H1 (cell line): ENCODE measurements at regions not wholly inside any gene's neighbourhood (a gene's known extent, or its start where the extent isn't known, plus 50 kb on each side); places are given as distances from the start of the nearest gene placed in this dataset.

Experiments
- CTCF ChIA-PET: fragments of 300-600 bp; sonication (Branson Sonifier 250); formaldehyde crosslinking; loops from one replicate; lab custom pipeline; 2021; ENCODE audit not compliant: partially characterized antibody; lab: Charles Lee
- POLR2A ChIA-PET: fragments of 300-600 bp; sonication (Branson Sonifier 250); formaldehyde crosslinking; loops from one replicate; lab custom pipeline; 2021; ENCODE audit warnings: inconsistent platforms; ENCODE audit not compliant: partially characterized antibody; lab: Charles Lee
- DNase-seq, 2 experiments: peaks; one replicate each; pipeline versions ENCODE4 v3.0.0 to v3.0.0-alpha.2; 2010 to 2022; ENCODE audit warnings: low spot score in 2 of 2, low read depth in 1 of 2, mixed read lengths in 1 of 2
- FAIRE-seq: peaks from 2 replicates; lab custom pipeline; 2011; peaks lifted over from hg19 to GRCh38; lab: Jason Lieb, UNC
- H2AFZ ChIP-seq: 2 replicates; pipeline ENCODE4 v1.8.1; 2012; ENCODE audit warnings: low read length, inconsistent platforms
- H2AK5ac ChIP-seq: 2 replicates; pipeline ENCODE4 v1.6.1; 2013; ENCODE audit warnings: low read depth, low read length
- H2BK120ac ChIP-seq: replicated peaks from 2 replicates; pipeline ENCODE3; 2013; ENCODE audit warnings: low read depth, low read length, inconsistent platforms
- H2BK12ac ChIP-seq: 2 replicates; pipeline ENCODE4 v1.6.1; 2013; ENCODE audit warnings: low read depth, low read length
- H2BK15ac ChIP-seq: 2 replicates; pipeline ENCODE4 v1.6.1; 2013; ENCODE audit warnings: low read length
- H2BK20ac ChIP-seq: 2 replicates; pipeline ENCODE4 v1.6.1; 2013; ENCODE audit warnings: low read length
- H2BK5ac ChIP-seq: 2 replicates; pipeline ENCODE4 v1.6.1; 2013; ENCODE audit warnings: low read depth, low read length
- H3K14ac ChIP-seq: 2 replicates; pipeline ENCODE4 v1.6.1; 2013; ENCODE audit warnings: inconsistent platforms; ENCODE audit not compliant: insufficient read length
- H3K18ac ChIP-seq: 2 replicates; pipeline ENCODE4 v1.6.1; 2013; ENCODE audit warnings: low read length; ENCODE audit errors: extremely low read depth
- H3K23ac ChIP-seq: 2 replicates; pipeline ENCODE4 v1.6.1; 2013; ENCODE audit warnings: inconsistent platforms; ENCODE audit not compliant: insufficient read length
- H3K23me2 ChIP-seq: 2 replicates; pipeline ENCODE4 v1.6.1; 2013; ENCODE audit warnings: low read depth, low read length
- H3K27ac ChIP-seq: 2 replicates; pipeline ENCODE4 v1.6.1; 2011; ENCODE audit warnings: low read depth, low read length, inconsistent platforms
- H3K27me3 ChIP-seq, 4 experiments: replicated peaks in 1 of 4; 1 replicate in 1 of 4; 2 replicates in 3 of 4; pipeline versions ENCODE4 v1.6.1 to v1.8.1; 2011 to 2013; ENCODE audit warnings: low read length in 3 of 4, mild to moderate bottlenecking in 3 of 4, inconsistent platforms in 2 of 4, mixed read lengths in 2 of 4, moderate library complexity in 1 of 4; ENCODE audit not compliant: control insufficient read depth in 3 of 4, insufficient read depth in 3 of 4; ENCODE audit errors: extremely low read depth in 1 of 4
- H3K36me3 ChIP-seq, 4 experiments: 2 replicates each; pipeline versions ENCODE4 v1.6.1 to v1.8.1; 2011 to 2013; ENCODE audit warnings: mild to moderate bottlenecking in 4 of 4, low read length in 3 of 4, moderate library complexity in 2 of 4, control low read depth in 1 of 4, inconsistent platforms in 1 of 4; ENCODE audit not compliant: insufficient read depth in 4 of 4, control insufficient read depth in 2 of 4
- H3K4ac ChIP-seq: replicated peaks from 2 replicates; pipeline ENCODE3; 2013; ENCODE audit warnings: low read length, low read depth, mixed read lengths, inconsistent platforms; ENCODE audit not compliant: insufficient read length
- H3K4me1 ChIP-seq, 4 experiments: replicated peaks in 1 of 4; 1 replicate in 1 of 4; 2 replicates in 3 of 4; pipeline versions ENCODE4 v1.6.1 to v1.8.1; 2011 to 2013; ENCODE audit warnings: low read length in 3 of 4, inconsistent platforms in 2 of 4, mixed read lengths in 1 of 4; ENCODE audit not compliant: insufficient read depth in 4 of 4, control insufficient read depth in 3 of 4
- H3K4me2 ChIP-seq, 2 experiments: 2 replicates each; pipeline versions ENCODE4 v1.6.1 to v1.8.1; 2011 to 2013; ENCODE audit warnings: low read depth in 2 of 2, low read length in 2 of 2, control low read depth in 1 of 2, inconsistent platforms in 1 of 2, mild to moderate bottlenecking in 1 of 2; ENCODE audit not compliant: insufficient read depth in 1 of 2
- H3K4me3 ChIP-seq, 4 experiments: fragments of 200-600, 300-600 bp in 1 of 4; sonication (generic), shearing (Covaris generic), sonication (Bioruptor Twin) in 1 of 4; 2 replicates each; pipeline versions ENCODE4 v1.5.1 to v1.8.1; 2011 to 2016; ENCODE audit warnings: low read length in 4 of 4, low read depth in 3 of 4, control low read depth in 2 of 4, inconsistent platforms in 2 of 4, mild to moderate bottlenecking in 2 of 4, mixed read lengths in 1 of 4, moderate library complexity in 1 of 4; ENCODE audit not compliant: insufficient read depth in 2 of 4; ENCODE audit errors: extremely low read depth in 1 of 4
- H3K56ac ChIP-seq: replicated peaks from 2 replicates; pipeline ENCODE3; 2013; ENCODE audit warnings: low read depth, mild to moderate bottlenecking, mixed read lengths, low read length, inconsistent platforms; ENCODE audit not compliant: insufficient read length
- H3K79me1 ChIP-seq: 2 replicates; pipeline ENCODE4 v1.6.1; 2013; ENCODE audit warnings: low read depth, low read length, control low read depth
- H3K79me2 ChIP-seq, 2 experiments: 2 replicates each; pipeline versions ENCODE4 v1.6.1 to v1.8.1; 2012 to 2013; ENCODE audit warnings: low read length in 2 of 2, mild to moderate bottlenecking in 2 of 2, inconsistent platforms in 1 of 2; ENCODE audit not compliant: insufficient read depth in 2 of 2, control insufficient read depth in 1 of 2
- H3K9ac ChIP-seq, 4 experiments: replicated peaks in 1 of 4; 1 replicate in 1 of 4; 2 replicates in 3 of 4; pipeline versions ENCODE4 v1.6.1 to v1.8.1; 2011 to 2013; ENCODE audit warnings: low read depth in 3 of 4, low read length in 3 of 4, control low read depth in 2 of 4, mild to moderate bottlenecking in 2 of 4, moderate library complexity in 2 of 4, inconsistent platforms in 1 of 4; ENCODE audit errors: extremely low read depth in 1 of 4
- H3K9me3 ChIP-seq, 2 experiments: 2 replicates each; pipeline versions ENCODE4 v1.6.1 to v1.8.1; 2012 to 2013; ENCODE audit warnings: mild to moderate bottlenecking in 2 of 2, moderate library complexity in 2 of 2, control low read depth in 1 of 2, inconsistent platforms in 1 of 2, low read depth in 1 of 2, low read length in 1 of 2, mixed read lengths in 1 of 2; ENCODE audit not compliant: insufficient read depth in 2 of 2
- H4K20me1 ChIP-seq, 2 experiments: replicated peaks in 1 of 2; 2 replicates each; pipeline versions ENCODE3 to v1.8.1; 2011 to 2013; ENCODE audit warnings: inconsistent platforms in 2 of 2, low read length in 2 of 2, mild to moderate bottlenecking in 1 of 2; ENCODE audit not compliant: insufficient read depth in 2 of 2, control insufficient read depth in 1 of 2
- H4K5ac ChIP-seq: 2 replicates; pipeline ENCODE4 v1.6.1; 2013; ENCODE audit warnings: low read length, low read depth, mixed read lengths, inconsistent platforms; ENCODE audit not compliant: insufficient read length
- H4K8ac ChIP-seq: 2 replicates; pipeline ENCODE4 v1.8.0; 2013; ENCODE audit warnings: mild to moderate bottlenecking, moderate library complexity, low read length, inconsistent platforms; ENCODE audit not compliant: insufficient read depth; ENCODE audit errors: extremely low read depth
- H4K91ac ChIP-seq: replicated peaks from 2 replicates; pipeline ENCODE3; 2013; ENCODE audit warnings: low read length, mixed read lengths, inconsistent platforms; ENCODE audit not compliant: insufficient read length
- EGR1 ChIP-seq: IDR thresholded peaks from 2 replicates; pipeline ENCODE4 v1.6.1; 2011; ENCODE audit warnings: low read depth, low read length, borderline replicate concordance
- KDM4A ChIP-seq: IDR thresholded peaks from one replicate; pipeline ENCODE4 v1.7.1; 2012; ENCODE audit warnings: low read depth, mild to moderate bottlenecking, moderate library complexity, low read length, inconsistent platforms; ENCODE audit not compliant: severe bottlenecking
- POLR2A ChIP-seq, 2 experiments: IDR thresholded peaks; 1 replicate in 1 of 2; 2 replicates in 1 of 2; pipeline ENCODE4 v1.6.1; 2011; ENCODE audit warnings: low read depth in 2 of 2, low read length in 2 of 2, mild to moderate bottlenecking in 2 of 2; ENCODE audit errors: control extremely low read depth in 1 of 2

- Histone ChIP-seq H3K9ac (no peak overlapping the region), H4K91ac (no peak overlapping the region), H3K18ac (no peak overlapping the region), H4K8ac (no peak overlapping the region), H4K20me1 (no peaks in the 10 kb centered on the region), H4K5ac (no peak overlapping the region), H3K36me3 (no peaks in the 10 kb centered on the region), H3K4me3 (no peak overlapping the region), H3K56ac (no peak overlapping the region), H3K79me1 (no peaks in the 10 kb centered on the region), H3K14ac (no peak overlapping the region), H3K4ac (no peak overlapping the region), H3K79me2 (no peaks in the 10 kb centered on the region), H3K4me2 (no peak overlapping the region), H2BK12ac (no peak overlapping the region), H2AK5ac (no peak overlapping the region), H2BK5ac (no peak overlapping the region), H2BK120ac (no peak overlapping the region), H3K23ac (no peak overlapping the region), H3K27ac (no peak overlapping the region), H3K4me1 (no peaks in the 10 kb centered on the region), H3K23me2 (no peaks in the 10 kb centered on the region), H2BK15ac (no peak overlapping the region), H2BK20ac (no peak overlapping the region)
- DNase-seq (no peak), FAIRE-seq (no peak)
- ChIA-PET POLR2A (no interaction called here), CTCF (no interaction called here)
- TF ChIP-seq POLR2A (IDR thresholded peaks at IDR 0.05; ENCODE audit: control extremely low read depth in 1 of 2, low read depth in 2 of 2, low read length in 2 of 2) = no peak
- no peak for TF ChIP-seq KDM4A
- no peak for TF ChIP-seq EGR1
- TF ChIP-seq, all 59 proteins: peak for 0
- Histone ChIP-seq H2AFZ (no peak overlapping the region), H3K9me3 (no peaks in the 10 kb centered on the region), H3K27me3 (no peaks in the 10 kb centered on the region)
Observed at GRCh38 chrX:142312591-142312990, 107.5 kb upstream of the MAGEC2 start.
